Peyer's patch (tissue), 4 donors: ENCODE measurements at regions not wholly inside any gene's neighbourhood (a gene's known extent, or its start where the extent isn't known, plus 50 kb on each side); places are given as distances from the start of the nearest gene placed in this dataset.

Source experiments
- POLR2A ChIP-seq, 2 donors: fragments of 450-650 bp; IDR thresholded peaks; one replicate each; pipeline ENCODE4 v1.5.1; 2017; ENCODE audit warnings: antibody characterized with exemption in 2 of 2, mild to moderate bottlenecking in 2 of 2, moderate library complexity in 2 of 2
- TF ChIP-seq, protein P1 (sequence below), 6 experiments: fragments of 450-650 bp in 4 of 6; fragments of 200-600 bp in 2 of 6; sonication (generic) in 1 of 6; IDR thresholded peaks; one replicate each; pipeline ENCODE4 v1.5.1; 2017 to 2019; ENCODE audit warnings: antibody characterized with exemption in 6 of 6, mild to moderate bottlenecking in 3 of 6, moderate library complexity in 1 of 6

DNA sequence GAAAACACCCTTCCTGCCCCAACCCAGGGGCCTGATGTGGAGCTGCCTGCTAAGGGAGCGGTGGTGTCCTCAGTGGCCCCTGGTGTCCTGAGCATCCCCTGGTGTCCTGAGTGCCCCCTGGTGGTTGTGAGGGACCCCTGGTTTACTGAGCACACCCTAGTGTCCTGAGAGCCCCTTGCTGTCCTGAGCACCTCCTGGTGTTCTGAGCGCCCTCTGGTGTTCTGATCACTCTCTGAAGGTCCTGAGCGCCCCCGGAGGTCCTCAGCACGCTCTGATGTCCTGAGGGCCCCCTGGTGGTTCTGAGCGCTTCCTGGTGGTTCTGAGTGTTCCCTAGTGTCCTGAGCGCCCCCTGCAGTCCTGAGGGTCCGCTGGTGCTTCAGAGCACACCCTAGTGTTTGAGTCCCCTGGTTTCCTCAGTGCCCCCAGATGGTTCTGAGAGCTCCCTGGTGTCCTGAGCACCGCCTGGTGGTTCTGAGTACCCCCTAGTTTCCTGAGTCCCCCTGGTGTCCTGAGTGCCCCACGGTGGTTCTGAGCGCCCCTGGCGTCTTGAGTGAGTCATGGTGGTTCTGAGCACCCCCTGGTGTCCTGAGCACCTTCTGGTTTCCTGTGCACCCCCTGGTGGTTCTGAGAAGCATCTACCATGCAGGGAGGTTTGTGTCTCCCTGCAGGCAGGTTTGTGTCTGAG lies 1004.2 kb downstream of the TMEM121 start:
- TF ChIP-seq, protein P1, sequence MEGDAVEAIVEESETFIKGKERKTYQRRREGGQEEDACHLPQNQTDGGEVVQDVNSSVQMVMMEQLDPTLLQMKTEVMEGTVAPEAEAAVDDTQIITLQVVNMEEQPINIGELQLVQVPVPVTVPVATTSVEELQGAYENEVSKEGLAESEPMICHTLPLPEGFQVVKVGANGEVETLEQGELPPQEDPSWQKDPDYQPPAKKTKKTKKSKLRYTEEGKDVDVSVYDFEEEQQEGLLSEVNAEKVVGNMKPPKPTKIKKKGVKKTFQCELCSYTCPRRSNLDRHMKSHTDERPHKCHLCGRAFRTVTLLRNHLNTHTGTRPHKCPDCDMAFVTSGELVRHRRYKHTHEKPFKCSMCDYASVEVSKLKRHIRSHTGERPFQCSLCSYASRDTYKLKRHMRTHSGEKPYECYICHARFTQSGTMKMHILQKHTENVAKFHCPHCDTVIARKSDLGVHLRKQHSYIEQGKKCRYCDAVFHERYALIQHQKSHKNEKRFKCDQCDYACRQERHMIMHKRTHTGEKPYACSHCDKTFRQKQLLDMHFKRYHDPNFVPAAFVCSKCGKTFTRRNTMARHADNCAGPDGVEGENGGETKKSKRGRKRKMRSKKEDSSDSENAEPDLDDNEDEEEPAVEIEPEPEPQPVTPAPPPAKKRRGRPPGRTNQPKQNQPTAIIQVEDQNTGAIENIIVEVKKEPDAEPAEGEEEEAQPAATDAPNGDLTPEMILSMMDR (IDR thresholded peaks at IDR 0.05) = no peak
- no peak for TF ChIP-seq POLR2A (IDR thresholded peaks at IDR 0.05)
